Breast epithelium (tissue), 4 donors: ENCODE measurements at regions not wholly inside any gene's neighbourhood (a gene's known extent, or its start where the extent isn't known, plus 50 kb on each side); places are given as distances from the start of the nearest gene placed in this dataset.

Experiments
- DNase-seq, 2 donors: peaks; one replicate each; pipeline ENCODE4 v3.0.0-alpha.2; 2019; ENCODE audit warnings: low spot score in 2 of 2
- H3K27ac ChIP-seq, 2 donors: fragments of 200-600 bp; sonication (generic) in 1 of 2; one replicate each; pipeline ENCODE4 v1.5.1; 2016 to 2019; ENCODE audit warnings: mild to moderate bottlenecking in 1 of 2
- H3K27me3 ChIP-seq, 2 donors: fragments of 200-600 bp; sonication (generic) in 1 of 2; one replicate each; pipeline versions ENCODE4 v1.5.1 to v1.6.0; 2017 to 2019; ENCODE audit warnings: control low read depth in 1 of 2, mild to moderate bottlenecking in 1 of 2
- H3K36me3 ChIP-seq: fragments of 200-600 bp; one replicate; pipeline ENCODE4 v1.5.1; 2019
- H3K4me1 ChIP-seq, 2 donors: fragments of 200-600 bp; sonication (generic); one replicate each; pipeline ENCODE4 v1.5.1; 2016 to 2019; ENCODE audit warnings: control low read depth in 1 of 2
- H3K4me3 ChIP-seq, 3 donors: fragments of 200-600 bp; sonication (generic); 1 replicate in 2 of 3; 2 replicates in 1 of 3; pipeline ENCODE4 v1.5.1; 2016 to 2019; ENCODE audit warnings: mild to moderate bottlenecking in 3 of 3, moderate library complexity in 2 of 3
- H3K9me3 ChIP-seq, 2 donors: fragments of 200-600 bp; sonication (generic) in 1 of 2; one replicate each; pipeline ENCODE4 v1.5.1; 2016 to 2019; ENCODE audit warnings: control low read depth in 1 of 2
- POLR2A ChIP-seq: fragments of 450-650 bp; IDR thresholded peaks from one replicate; pipeline ENCODE4 v1.6.1; 2016; ENCODE audit warnings: antibody characterized with exemption, mild to moderate bottlenecking, moderate library complexity
- POLR2AphosphoS5 ChIP-seq, 3 donors: sonication (generic); formaldehyde crosslinking; IDR thresholded peaks; one replicate each; pipeline ENCODE4 v1.6.1; 2017; ENCODE audit warnings: antibody characterized with exemption in 3 of 3
- intact Hi-C: fragments of 100-400 bp; cut with DNase I; formaldehyde crosslinking; loops from one replicate; pipeline ENCODE4 v1.15.1; 2023; ENCODE audit warnings: low total_unique reads
- TF ChIP-seq, protein P1 (sequence below), 3 donors: fragments of 450-650 bp; IDR thresholded peaks; one replicate each; pipeline ENCODE4 v1.5.1; 2016 to 2017; ENCODE audit warnings: antibody characterized with exemption in 3 of 3, mild to moderate bottlenecking in 3 of 3, moderate library complexity in 3 of 3

DNA sequence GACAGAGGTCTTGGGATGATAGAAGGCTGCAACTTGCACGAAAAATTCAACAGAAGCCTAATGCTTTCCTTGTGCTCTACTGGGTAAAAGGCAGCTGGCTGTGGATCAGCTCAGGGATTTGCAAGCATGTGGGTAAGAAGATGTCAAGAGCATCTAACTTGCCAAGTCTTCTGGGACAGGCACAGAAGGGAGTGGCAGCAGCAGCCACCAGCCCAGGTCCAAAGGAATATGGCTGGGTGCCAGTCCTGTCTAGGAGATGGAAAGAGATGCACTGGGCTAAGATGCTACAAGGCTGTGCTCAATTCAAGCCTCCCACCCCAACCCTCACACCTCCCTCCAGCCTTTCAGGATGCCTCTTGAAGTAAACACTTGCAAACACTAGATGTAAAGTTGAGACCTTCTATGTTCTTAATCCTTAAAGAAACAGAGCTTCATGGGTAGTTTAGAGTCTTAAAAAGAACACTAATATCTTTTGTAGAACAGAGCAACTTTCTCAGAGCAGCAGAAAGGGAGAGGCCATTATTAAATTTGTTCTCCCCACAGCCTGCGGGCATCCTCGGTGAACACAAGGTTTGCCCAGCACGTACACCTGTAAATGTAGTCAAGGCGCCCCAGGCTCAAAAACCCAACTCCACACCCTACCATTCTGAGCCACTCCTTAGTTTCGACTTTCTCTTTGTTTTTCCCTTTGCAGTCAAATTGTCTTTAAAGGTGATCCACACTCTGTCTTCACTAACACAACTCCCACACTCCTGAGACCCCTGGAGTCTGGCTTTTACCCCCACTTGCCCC, 64.6 kb upstream of the BCAR3 start:
- intact Hi-C loops = no loop called here
- no peak overlapping the region for H3K27ac ChIP-seq
- no peak for TF ChIP-seq POLR2AphosphoS5 (IDR thresholded peaks at IDR 0.05)
- TF ChIP-seq, protein P1, sequence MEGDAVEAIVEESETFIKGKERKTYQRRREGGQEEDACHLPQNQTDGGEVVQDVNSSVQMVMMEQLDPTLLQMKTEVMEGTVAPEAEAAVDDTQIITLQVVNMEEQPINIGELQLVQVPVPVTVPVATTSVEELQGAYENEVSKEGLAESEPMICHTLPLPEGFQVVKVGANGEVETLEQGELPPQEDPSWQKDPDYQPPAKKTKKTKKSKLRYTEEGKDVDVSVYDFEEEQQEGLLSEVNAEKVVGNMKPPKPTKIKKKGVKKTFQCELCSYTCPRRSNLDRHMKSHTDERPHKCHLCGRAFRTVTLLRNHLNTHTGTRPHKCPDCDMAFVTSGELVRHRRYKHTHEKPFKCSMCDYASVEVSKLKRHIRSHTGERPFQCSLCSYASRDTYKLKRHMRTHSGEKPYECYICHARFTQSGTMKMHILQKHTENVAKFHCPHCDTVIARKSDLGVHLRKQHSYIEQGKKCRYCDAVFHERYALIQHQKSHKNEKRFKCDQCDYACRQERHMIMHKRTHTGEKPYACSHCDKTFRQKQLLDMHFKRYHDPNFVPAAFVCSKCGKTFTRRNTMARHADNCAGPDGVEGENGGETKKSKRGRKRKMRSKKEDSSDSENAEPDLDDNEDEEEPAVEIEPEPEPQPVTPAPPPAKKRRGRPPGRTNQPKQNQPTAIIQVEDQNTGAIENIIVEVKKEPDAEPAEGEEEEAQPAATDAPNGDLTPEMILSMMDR (IDR thresholded peaks at IDR 0.05) = no peak
- TF ChIP-seq POLR2A = no peak

GRCh38 chr1:93744299-93744988, 62.8 kb upstream of the BCAR3 start:
- no peaks in the 10 kb centered on the region for H3K9me3 ChIP-seq
- TF ChIP-seq POLR2AphosphoS5 (IDR thresholded peaks at IDR 0.05) (no peak), POLR2A (no peak)
- TF ChIP-seq, protein P1 (IDR thresholded peaks at IDR 0.05) = no peak
- DNase-seq = no peak
- H3K4me1 ChIP-seq = peaks cover 0 to 3% of the 10 kb centered on the region in 2 donors
- intact Hi-C loops = no loop called here
- H3K27ac ChIP-seq = no peak overlapping the region
- H3K27me3 ChIP-seq = no peaks in the 10 kb centered on the region
- no peak overlapping the region for H3K4me3 ChIP-seq
- H3K36me3 ChIP-seq = no peaks in the 10 kb centered on the region

More for the DNA sequence above, 64.6 kb upstream of the BCAR3 start:
- Histone ChIP-seq H3K27me3 (no peaks in the 10 kb centered on the region), H3K36me3 (no peaks in the 10 kb centered on the region), H3K4me1 (no peaks in the 10 kb centered on the region), H3K9me3 (no peaks in the 10 kb centered on the region), H3K4me3 (no peak overlapping the region)
- DNase-seq = no peak

DNA sequence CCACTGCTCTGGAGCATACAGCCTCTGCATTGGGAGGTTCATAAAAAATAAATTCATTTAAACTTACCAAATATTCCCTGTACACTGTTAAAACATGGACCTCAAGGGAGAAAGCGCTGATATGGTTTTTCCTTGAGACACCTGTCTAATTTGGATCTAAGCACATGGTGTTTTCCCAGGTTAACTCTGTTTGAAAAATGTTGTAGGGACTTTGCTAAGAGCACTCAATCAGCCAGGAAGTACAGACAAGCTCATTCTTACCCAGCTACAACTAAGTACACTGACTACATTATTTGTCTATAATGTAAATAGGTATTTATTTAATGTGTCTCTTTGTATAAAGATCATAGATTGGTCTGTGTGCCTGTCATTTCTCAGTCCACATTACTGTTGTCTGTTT, 61.8 kb upstream of the BCAR3 start:
- TF ChIP-seq, protein P1 (IDR thresholded peaks at IDR 0.05) = no peak
- no peak for TF ChIP-seq POLR2AphosphoS5 (IDR thresholded peaks at IDR 0.05)
- TF ChIP-seq POLR2A = no peak
- Histone ChIP-seq H3K36me3 (no peaks in the 10 kb centered on the region), H3K4me1 (peaks cover 0 to 3% of the 10 kb centered on the region in 2 donors), H3K4me3 (no peak overlapping the region), H3K27ac (no peak overlapping the region), H3K27me3 (no peaks in the 10 kb centered on the region), H3K9me3 (no peaks in the 10 kb centered on the region)
- no peak for DNase-seq
- intact Hi-C loops = loop anchor here (2.0 kb wide), 1 partner anchor 69 kb away; no protein-coding TSS in a partner anchor

DNA sequence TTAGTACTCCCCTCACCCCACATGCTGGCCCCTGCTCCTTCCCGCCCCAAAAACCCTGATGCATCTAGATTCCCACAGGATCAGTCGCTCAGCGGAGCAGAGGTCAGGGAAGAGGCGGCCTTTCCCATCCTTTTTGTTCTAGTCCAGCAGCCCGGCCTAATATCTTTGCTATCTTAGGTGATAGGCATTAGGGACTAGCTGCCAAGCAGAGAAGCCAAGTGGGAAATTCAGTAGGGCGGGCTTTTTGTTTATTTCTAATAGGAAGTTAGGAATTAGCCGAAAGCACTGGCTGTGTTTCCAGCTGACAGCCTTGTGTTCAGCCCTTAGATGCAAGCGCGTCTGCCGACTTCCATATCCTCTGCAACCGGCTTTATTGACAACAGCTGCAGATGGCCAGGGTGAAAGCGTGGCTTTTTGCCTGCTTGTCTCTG, 59.0 kb upstream of the BCAR3 start:
- Histone ChIP-seq H3K36me3 (no peaks in the 10 kb centered on the region), H3K4me1 (peaks cover 0 to 3% of the 10 kb centered on the region in 2 donors), H3K27me3 (no peaks in the 10 kb centered on the region), H3K9me3 (no peaks in the 10 kb centered on the region), H3K27ac (peak overlapping the region in 1 of 2 donors; percentile 40), H3K4me3 (no peak overlapping the region)
- intact Hi-C loops = no loop called here
- DNase-seq = no peak
- TF ChIP-seq, protein P1 (IDR thresholded peaks at IDR 0.05) = no peak
- TF ChIP-seq POLR2A (no peak), POLR2AphosphoS5 (IDR thresholded peaks at IDR 0.05) (no peak)

DNA sequence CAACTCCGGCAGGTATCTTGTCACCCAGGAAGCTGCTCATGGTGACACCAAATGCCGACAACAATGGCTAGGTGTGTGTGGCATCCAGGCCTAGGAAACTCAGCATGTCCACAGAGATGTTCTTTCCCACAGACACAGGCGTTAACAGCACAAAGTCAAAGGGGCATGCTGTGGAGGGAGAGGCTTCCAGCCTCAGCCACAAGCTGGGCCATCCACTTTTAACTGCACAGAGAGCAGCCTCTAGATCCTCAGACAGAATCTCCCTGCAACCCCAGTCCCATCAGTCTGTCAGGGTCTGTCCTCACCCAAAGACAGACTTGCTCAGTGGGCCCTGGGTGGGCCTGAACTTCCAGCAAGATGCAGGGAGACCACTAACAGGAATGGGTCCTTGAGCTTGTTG, 58.5 kb upstream of the BCAR3 start:
- H3K27me3 ChIP-seq = no peaks in the 10 kb centered on the region
- H3K9me3 ChIP-seq = no peaks in the 10 kb centered on the region
- DNase-seq = no peak
- TF ChIP-seq, protein P1 (IDR thresholded peaks at IDR 0.05) = no peak
- TF ChIP-seq POLR2AphosphoS5 (IDR thresholded peaks at IDR 0.05) = no peak
- no peak for TF ChIP-seq POLR2A
- H3K36me3 ChIP-seq = no peaks in the 10 kb centered on the region
- intact Hi-C loops = no loop called here
- H3K4me1 ChIP-seq = peaks cover 0 to 3% of the 10 kb centered on the region in 2 donors
- H3K4me3 ChIP-seq = no peak overlapping the region
- H3K27ac ChIP-seq = peak overlapping the region in 1 of 2 donors; percentile 40
